Spleen (tissue), 7 donors: ENCODE measurements at regions not wholly inside any gene's neighbourhood (a gene's known extent, or its start where the extent isn't known, plus 50 kb on each side); places are given as distances from the start of the nearest gene placed in this dataset.

Experiments
- CTCF ChIP-seq, 11 experiments: fragments of 200-600 bp in 7 of 11; fragments of 450-650 bp in 4 of 11; sonication (generic) in 4 of 11; IDR thresholded peaks in 8 of 11; conservative IDR thresholded peaks in 3 of 11; 1 replicate in 7 of 11; 2 replicates in 4 of 11; pipeline versions ENCODE4 v1.4.0 to v1.8.0; 2016 to 2021; ENCODE audit warnings: antibody characterized with exemption in 11 of 11, inconsistent platforms in 4 of 11, mild to moderate bottlenecking in 1 of 11
- POLR2A ChIP-seq, 3 donors: fragments of 450-650 bp; IDR thresholded peaks; one replicate each; pipeline ENCODE4 v1.5.1; 2017; ENCODE audit warnings: antibody characterized with exemption in 3 of 3, mild to moderate bottlenecking in 1 of 3
- POLR2AphosphoS5 ChIP-seq, 3 donors: sonication (generic); formaldehyde crosslinking; IDR thresholded peaks; one replicate each; pipeline ENCODE4 v1.5.1; 2017; ENCODE audit warnings: antibody characterized with exemption in 3 of 3
- donor health status: DM: no; HTN: no; CAD: no; lungs with moderate emphysema.
- donor health status: DM: no; HTN: no; CAD: no.
- donor health status: DM: no; HTN: no; CAD: no.

DNA sequence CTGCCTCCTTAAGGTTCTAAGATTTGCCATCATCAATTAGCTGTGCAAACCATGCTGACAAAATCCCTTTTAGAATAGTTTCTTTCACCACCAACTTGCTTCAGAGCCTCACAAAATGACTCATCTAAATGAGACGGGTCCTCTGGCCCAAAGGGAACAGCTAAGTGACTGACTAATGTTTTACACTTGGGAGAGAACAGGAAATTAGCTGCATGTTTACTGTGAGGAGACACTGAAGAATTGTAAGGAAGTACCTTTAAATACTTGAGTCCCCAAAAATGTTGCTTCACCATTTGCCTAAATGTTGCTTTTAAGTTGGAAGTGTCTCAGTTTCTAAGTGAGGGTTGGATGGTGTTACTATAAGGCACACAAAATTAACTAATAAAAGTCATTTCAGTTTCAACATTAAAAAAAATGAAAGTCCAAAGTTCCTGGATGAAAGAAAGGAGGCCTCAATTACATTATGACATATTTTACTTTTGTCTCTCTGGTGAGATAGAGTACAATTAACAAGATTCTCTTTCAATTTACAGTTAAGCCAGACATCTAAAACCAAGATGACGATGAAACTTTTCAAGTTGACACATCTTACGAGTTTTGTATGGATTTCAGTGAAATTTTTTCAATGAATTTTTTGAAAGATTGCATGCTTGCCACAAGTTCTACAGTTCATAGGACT, 229.1 kb upstream of the FN1 start:
- TF ChIP-seq CTCF (IDR thresholded peaks at IDR 0.05 in 8 of 11, conservative IDR thresholded peaks at IDR 0.05 in 3 of 11) = no peak
- no peak for TF ChIP-seq POLR2A (IDR thresholded peaks at IDR 0.05)
- TF ChIP-seq POLR2AphosphoS5 (IDR thresholded peaks at IDR 0.05) = no peak
